ENCODE measurements at regions not wholly inside any gene's neighbourhood (a gene's known extent, or its start where the extent isn't known, plus 50 kb on each side); places are given as distances from the start of the nearest gene placed in this dataset.

- TF ChIP-seq CTCF (IDR thresholded peaks at IDR 0.05), result no peak
- TF ChIP-seq POLR2A (IDR thresholded peaks at IDR 0.05), result no peak
- TF ChIP-seq EP300 (IDR thresholded peaks at IDR 0.05), result no peak
- no peak for TF ChIP-seq POLR2AphosphoS5 (IDR thresholded peaks at IDR 0.05)
Observed at GRCh38 chr14:44383636-44384035, 123.4 kb downstream of the FSCB start.

Measured in gastroesophageal sphincter (tissue), 3 donors.